HEK293 (cell line): ENCODE measurements at regions not wholly inside any gene's neighbourhood (a gene's known extent, or its start where the extent isn't known, plus 50 kb on each side); places are given as distances from the start of the nearest gene placed in this dataset.
A peak's percentile ranks its signal among the peaks of the same experiment; 100 is the strongest.

ENCODE experiments used
- CTCF ChIA-PET: fragments of 350-600 bp; formaldehyde crosslinking; extraction: SDS; loops from one replicate; lab custom pipeline; 2021; ENCODE audit warnings: antibody characterized with exemption; lab: Yijun Ruan, JAX
- POLR2A ChIA-PET: fragments of 300-600 bp; formaldehyde crosslinking; extraction: SDS; loops from one replicate; lab custom pipeline; 2020; ENCODE audit warnings: antibody characterized with exemption, inconsistent platforms; lab: Yijun Ruan, JAX
- H3K27ac ChIP-seq: fragments of 200-500 bp; sonication (Bioruptor generic); 2 replicates; pipeline ENCODE4 v1.5.1; 2014; ENCODE audit warnings: low read depth, low read length, control low read depth, inconsistent platforms; ENCODE audit errors: extremely low read depth
- H3K36me3 ChIP-seq, 2 experiments: fragments of 200-500 bp in 1 of 2; sonication (Bioruptor generic) in 1 of 2; 1 replicate in 1 of 2; 2 replicates in 1 of 2; pipeline ENCODE4 v1.5.1; 2014 to 2017; ENCODE audit warnings: inconsistent platforms in 2 of 2, low read length in 2 of 2; ENCODE audit not compliant: control insufficient read depth in 2 of 2, insufficient read depth in 1 of 2
- H3K4me1 ChIP-seq: fragments of 200-500 bp; sonication (Bioruptor generic); 2 replicates; pipeline ENCODE4 v1.5.1; 2014; ENCODE audit warnings: mild to moderate bottlenecking, low read length, inconsistent platforms; ENCODE audit not compliant: control insufficient read depth, insufficient read depth
- H3K4me3 ChIP-seq: 2 replicates; pipeline ENCODE4 v1.5.1; 2011; ENCODE audit warnings: low read depth, mild to moderate bottlenecking, control low read depth, low read length, moderate library complexity
- H3K9me3 ChIP-seq: fragments of 200-500 bp; sonication (Bioruptor generic); 2 replicates; pipeline ENCODE4 v1.5.1; 2014; ENCODE audit warnings: low read depth, low read length, inconsistent platforms; ENCODE audit not compliant: control insufficient read depth, insufficient read depth
- AEBP2 ChIP-seq: fragments of 450-650 bp; formaldehyde crosslinking; IDR thresholded peaks from 2 replicates; pipeline ENCODE4 v1.5.1; 2016; ENCODE audit warnings: missing biosample characterization, missing genetic modification characterization, borderline replicate concordance
- BCL11B ChIP-seq: fragments of 450-650 bp; formaldehyde crosslinking; IDR thresholded peaks from 2 replicates; pipeline ENCODE4 v1.5.1; 2016; ENCODE audit warnings: low read depth, missing biosample characterization, missing genetic modification characterization
- BCL6B ChIP-seq: fragments of 450-650 bp; formaldehyde crosslinking; IDR thresholded peaks from 2 replicates; pipeline ENCODE4 v1.5.1; 2017; ENCODE audit warnings: missing biosample characterization, missing genetic modification characterization
- CTCF ChIP-seq: fragments of 450-650 bp; formaldehyde crosslinking; IDR thresholded peaks from 2 replicates; pipeline ENCODE4 v1.5.1; 2016; ENCODE audit warnings: missing biosample characterization, missing genetic modification characterization
- GLIS1 ChIP-seq: fragments of 450-650 bp; formaldehyde crosslinking; IDR thresholded peaks from 2 replicates; pipeline ENCODE4 v1.5.1; 2016; ENCODE audit warnings: missing biosample characterization, missing genetic modification characterization
- GLIS2 ChIP-seq: fragments of 450-650 bp; formaldehyde crosslinking; IDR thresholded peaks from 2 replicates; pipeline ENCODE4 v1.5.1; 2016; ENCODE audit warnings: missing biosample characterization, missing genetic modification characterization
- KLF9 ChIP-seq: fragments of 450-650 bp; formaldehyde crosslinking; IDR thresholded peaks from 2 replicates; pipeline ENCODE4 v1.5.1; 2016; ENCODE audit warnings: missing biosample characterization, missing genetic modification characterization, low read depth
- PATZ1 ChIP-seq: fragments of 450-650 bp; formaldehyde crosslinking; IDR thresholded peaks from 2 replicates; pipeline ENCODE4 v1.5.1; 2016; ENCODE audit warnings: missing biosample characterization, missing genetic modification characterization
- SP7 ChIP-seq: fragments of 450-650 bp; formaldehyde crosslinking; IDR thresholded peaks from 2 replicates; pipeline ENCODE4 v1.5.1; 2016; ENCODE audit warnings: missing biosample characterization, missing genetic modification characterization
- ZBTB8A ChIP-seq: fragments of 450-650 bp; formaldehyde crosslinking; IDR thresholded peaks from 2 replicates; pipeline ENCODE4 v1.5.1; 2016; ENCODE audit warnings: missing biosample characterization, missing genetic modification characterization
- ZEB2 ChIP-seq: fragments of 450-650 bp; formaldehyde crosslinking; IDR thresholded peaks from 2 replicates; pipeline ENCODE4 v1.5.1; 2016; ENCODE audit warnings: missing biosample characterization, missing genetic modification characterization
- ZIC2 ChIP-seq: fragments of 450-650 bp; formaldehyde crosslinking; IDR thresholded peaks from 2 replicates; pipeline ENCODE4 v1.5.1; 2016; ENCODE audit warnings: missing biosample characterization, missing genetic modification characterization
- ZNF114 ChIP-seq: fragments of 450-650 bp; formaldehyde crosslinking; IDR thresholded peaks from 2 replicates; pipeline ENCODE4 v1.5.0; 2017; ENCODE audit warnings: missing biosample characterization, missing genetic modification characterization
- ZNF2 ChIP-seq: fragments of 450-650 bp; formaldehyde crosslinking; IDR thresholded peaks from 2 replicates; pipeline ENCODE4 v1.5.1; 2016; ENCODE audit warnings: missing biosample characterization, missing genetic modification characterization
- ZNF335 ChIP-seq: fragments of 450-650 bp; formaldehyde crosslinking; conservative IDR thresholded peaks from 2 replicates; pipeline ENCODE4 v1.5.1; 2016; ENCODE audit warnings: missing biosample characterization, missing genetic modification characterization
- ZNF350 ChIP-seq: fragments of 450-650 bp; formaldehyde crosslinking; IDR thresholded peaks from 2 replicates; pipeline ENCODE4 v1.5.0; 2017; ENCODE audit warnings: missing biosample characterization, mild to moderate bottlenecking, missing genetic modification characterization
- ZNF394 ChIP-seq: fragments of 450-650 bp; formaldehyde crosslinking; IDR thresholded peaks from 2 replicates; pipeline ENCODE4 v1.5.1; 2016; ENCODE audit warnings: missing biosample characterization, missing genetic modification characterization, mild to moderate bottlenecking, moderate library complexity, borderline replicate concordance
- ZNF404 ChIP-seq: fragments of 450-650 bp; formaldehyde crosslinking; IDR thresholded peaks from 2 replicates; pipeline ENCODE4 v1.5.1; 2017; ENCODE audit warnings: missing biosample characterization, missing genetic modification characterization
- ZNF521 ChIP-seq: fragments of 450-650 bp; formaldehyde crosslinking; IDR thresholded peaks from 2 replicates; pipeline ENCODE4 v1.5.1; 2017; ENCODE audit warnings: missing biosample characterization, mild to moderate bottlenecking, missing genetic modification characterization
- ZNF544 ChIP-seq: fragments of 450-650 bp; formaldehyde crosslinking; IDR thresholded peaks from 2 replicates; pipeline ENCODE4 v1.5.0; 2017; ENCODE audit warnings: missing biosample characterization, missing genetic modification characterization
- ZNF555 ChIP-seq: fragments of 450-650 bp; formaldehyde crosslinking; conservative IDR thresholded peaks from 2 replicates; pipeline ENCODE4 v1.5.1; 2017; ENCODE audit warnings: missing biosample characterization, mild to moderate bottlenecking, missing genetic modification characterization, inconsistent platforms
- ZNF561 ChIP-seq: fragments of 450-650 bp; IDR thresholded peaks from 2 replicates; pipeline ENCODE4 v1.5.1; 2018; ENCODE audit warnings: missing biosample characterization, missing genetic modification characterization, borderline replicate concordance
- ZNF596 ChIP-seq: fragments of 450-650 bp; IDR thresholded peaks from 2 replicates; pipeline ENCODE4 v1.5.0; 2018; ENCODE audit warnings: missing biosample characterization, mild to moderate bottlenecking, missing genetic modification characterization, moderate library complexity
- ZNF654 ChIP-seq: fragments of 450-650 bp; formaldehyde crosslinking; IDR thresholded peaks from 2 replicates; pipeline ENCODE4 v1.5.1; 2016; ENCODE audit warnings: low read depth, missing biosample characterization, missing genetic modification characterization
- ZNF660 ChIP-seq: fragments of 450-650 bp; IDR thresholded peaks from 2 replicates; pipeline ENCODE4 v1.5.1; 2018; ENCODE audit warnings: missing biosample characterization, mild to moderate bottlenecking, missing genetic modification characterization
- ZNF692 ChIP-seq: fragments of 450-650 bp; formaldehyde crosslinking; IDR thresholded peaks from 2 replicates; pipeline ENCODE4 v1.5.1; 2016; ENCODE audit warnings: missing biosample characterization, missing genetic modification characterization
- ZSCAN30 ChIP-seq: fragments of 450-650 bp; IDR thresholded peaks from 2 replicates; pipeline ENCODE4 v1.5.1; 2018; ENCODE audit warnings: missing biosample characterization, mild to moderate bottlenecking, missing genetic modification characterization, moderate library complexity

- POLR2A ChIA-PET: interaction anchor here (0.6 to 1.1 kb wide), 3 partner anchors 122 to 453 kb away, joined by 3 to 4 read pairs (median 3); no protein-coding TSS in a partner anchor
- Histone ChIP-seq H3K9me3 (no peaks in the 10 kb centered on the region), H3K36me3 (no peaks in the 10 kb centered on the region), H3K4me1 (no peaks in the 10 kb centered on the region), H3K4me3 (no peak overlapping the region), H3K27ac (no peak overlapping the region)
- CTCF ChIA-PET: interaction anchor here (0.6 to 2.1 kb wide), 19 partner anchors 16 to 1359 kb away, joined by 3 to 11 read pairs (median 3); no protein-coding TSS in a partner anchor
- TF ChIP-seq ZNF2 (tag by site-specific recombination) (peak; percentile 69), KLF9 (tag by site-specific recombination) (no peak), GLIS2 (tag by site-specific recombination) (peak; percentile 77), ZEB2 (peak; percentile 56; the same call in 1 of the 2 replicates), ZBTB8A (tag by site-specific recombination) (peak; percentile 55), ZNF335 (tag by site-specific recombination) (peak; percentile 70), ZSCAN30 (tag by site-specific recombination) (peak; percentile 37; the same call in 1 of the 2 replicates), ZNF654 (tag by site-specific recombination) (peak; percentile 77), ZNF544 (tag by site-specific recombination) (no peak), GLIS1 (tag by site-specific recombination) (peak; percentile 82), BCL11B (no peak), ZNF660 (tag by site-specific recombination) (peak; percentile 54; the same call in 1 of the 2 replicates), ZNF692 (tag by site-specific recombination) (0 out of 2 replicates have a peak, but pooled peaks have one; percentile 20), PATZ1 (tag by site-specific recombination) (peak; percentile 47; the same call in 1 of the 2 replicates), SP7 (peak; percentile 25; the same call in 1 of the 2 replicates), ZNF561 (tag by site-specific recombination) (peak; percentile 20; the same call in 1 of the 2 replicates), ZNF114 (no peak), ZIC2 (tag by site-specific recombination) (peak; percentile 74), CTCF (tag by site-specific recombination) (peak; percentile 89), ZNF394 (tag by site-specific recombination) (0 out of 2 replicates have a peak, but pooled peaks have one; percentile 12)
Observed at GRCh38 chr6:156564127-156564806, 212.9 kb upstream of the ARID1B start.

- Histone ChIP-seq H3K36me3 (no peaks in the 10 kb centered on the region), H3K9me3 (no peaks in the 10 kb centered on the region), H3K4me3 (no peak overlapping the region), H3K4me1 (no peaks in the 10 kb centered on the region), H3K27ac (no peak overlapping the region)
- CTCF ChIA-PET: interaction anchor here (0.6 to 1.3 kb wide), 9 partner anchors 9 to 878 kb away, joined by 3 to 6 read pairs (median 3); no protein-coding TSS in a partner anchor
- POLR2A ChIA-PET: interaction anchor here (0.6 to 1.1 kb wide), 3 partner anchors 123 to 453 kb away, joined by 3 to 4 read pairs (median 3); no protein-coding TSS in a partner anchor
- TF ChIP-seq ZNF561 (tag by site-specific recombination) (no peak), ZNF404 (no peak), ZNF521 (tag by site-specific recombination) (no peak), BCL6B (no peak), ZNF596 (no peak), AEBP2 (tag by site-specific recombination) (no peak), ZNF350 (tag by site-specific recombination) (no peak), ZNF555 (tag by site-specific recombination) (no peak), ZNF335 (tag by site-specific recombination) (no peak)
Observed at GRCh38 chr6:156563714-156564113, 213.5 kb upstream of the ARID1B start.
